ENCODE measurements at regions not wholly inside any gene's neighbourhood (a gene's known extent, or its start where the extent isn't known, plus 50 kb on each side); places are given as distances from the start of the nearest gene placed in this dataset.

DNA sequence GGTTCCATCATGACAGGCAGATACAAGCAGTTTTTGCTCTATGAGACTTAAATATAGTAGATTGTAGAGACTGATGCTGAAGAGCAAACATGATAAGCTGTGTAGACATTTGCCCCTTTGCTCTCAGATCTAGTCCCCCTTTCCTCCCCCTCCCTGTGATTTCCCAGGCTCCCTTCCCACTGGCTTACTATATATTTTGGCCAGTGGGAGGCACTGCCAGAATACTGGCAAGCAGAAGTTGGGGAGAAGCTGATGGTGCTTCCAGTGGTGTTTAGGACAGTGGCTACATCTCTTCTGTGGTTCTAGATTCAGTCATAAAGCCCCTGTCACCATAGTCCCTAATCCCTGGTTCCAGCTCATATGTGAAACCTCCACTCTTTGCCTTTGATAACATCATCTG, 156.1 kb upstream of the STEAP4 start:
- H3K9ac ChIP-seq (ENCODE audit: low read length): no peak overlapping the region
- ChIA-PET CTCF (no interaction called here), POLR2A (ENCODE audit: unreplicated experiment) (no interaction called here)
- no peaks in the 10 kb centered on the region for H3F3A ChIP-seq (ENCODE audit: low read length, unreplicated experiment)
- no TSS peak for BruUV-seq (replicated peaks)
- no peaks in the 10 kb centered on the region for H4K20me1 ChIP-seq (ENCODE audit: low read length)
- H3K9me2 ChIP-seq (replicated peaks; ENCODE audit: low read length): no peaks in the 10 kb centered on the region
- no peaks in the 10 kb centered on the region for H3K9me3 ChIP-seq (ENCODE audit: low read length)
- no peak overlapping the region for H3K27ac ChIP-seq (ENCODE audit: low read length)
- H3K79me2 ChIP-seq (ENCODE audit: low read length): no peaks in the 10 kb centered on the region
- ATAC-seq: no peak
- H3K4me2 ChIP-seq (ENCODE audit: low read length): no peak overlapping the region
- no peaks in the 10 kb centered on the region for H3K27me3 ChIP-seq (ENCODE audit: low read length)
- no peak for DNase-seq
- no peaks in the 10 kb centered on the region for H3K4me1 ChIP-seq (ENCODE audit: insufficient read depth, low read length)
- intact Hi-C loops (cut with micrococcal nuclease): no loop called here
- no peak overlapping the region for H3K4me3 ChIP-seq (ENCODE audit: low read length)
- H2AFZ ChIP-seq (ENCODE audit: low read length): no peak overlapping the region
- H3K36me3 ChIP-seq (ENCODE audit: low read depth, low read length): no peaks in the 10 kb centered on the region
- no peak for TF ChIP-seq EZH2 (IDR thresholded peaks at IDR 0.05; ENCODE audit: low read length, unreplicated experiment)
- no peak for TF ChIP-seq EZH2phosphoT487 (IDR thresholded peaks at IDR 0.05; ENCODE audit: borderline replicate concordance, low read length)
- TF ChIP-seq, protein P1, sequence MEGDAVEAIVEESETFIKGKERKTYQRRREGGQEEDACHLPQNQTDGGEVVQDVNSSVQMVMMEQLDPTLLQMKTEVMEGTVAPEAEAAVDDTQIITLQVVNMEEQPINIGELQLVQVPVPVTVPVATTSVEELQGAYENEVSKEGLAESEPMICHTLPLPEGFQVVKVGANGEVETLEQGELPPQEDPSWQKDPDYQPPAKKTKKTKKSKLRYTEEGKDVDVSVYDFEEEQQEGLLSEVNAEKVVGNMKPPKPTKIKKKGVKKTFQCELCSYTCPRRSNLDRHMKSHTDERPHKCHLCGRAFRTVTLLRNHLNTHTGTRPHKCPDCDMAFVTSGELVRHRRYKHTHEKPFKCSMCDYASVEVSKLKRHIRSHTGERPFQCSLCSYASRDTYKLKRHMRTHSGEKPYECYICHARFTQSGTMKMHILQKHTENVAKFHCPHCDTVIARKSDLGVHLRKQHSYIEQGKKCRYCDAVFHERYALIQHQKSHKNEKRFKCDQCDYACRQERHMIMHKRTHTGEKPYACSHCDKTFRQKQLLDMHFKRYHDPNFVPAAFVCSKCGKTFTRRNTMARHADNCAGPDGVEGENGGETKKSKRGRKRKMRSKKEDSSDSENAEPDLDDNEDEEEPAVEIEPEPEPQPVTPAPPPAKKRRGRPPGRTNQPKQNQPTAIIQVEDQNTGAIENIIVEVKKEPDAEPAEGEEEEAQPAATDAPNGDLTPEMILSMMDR (conservative IDR thresholded peaks at IDR 0.05; ENCODE audit: low read depth, low read length): no peak

DNA sequence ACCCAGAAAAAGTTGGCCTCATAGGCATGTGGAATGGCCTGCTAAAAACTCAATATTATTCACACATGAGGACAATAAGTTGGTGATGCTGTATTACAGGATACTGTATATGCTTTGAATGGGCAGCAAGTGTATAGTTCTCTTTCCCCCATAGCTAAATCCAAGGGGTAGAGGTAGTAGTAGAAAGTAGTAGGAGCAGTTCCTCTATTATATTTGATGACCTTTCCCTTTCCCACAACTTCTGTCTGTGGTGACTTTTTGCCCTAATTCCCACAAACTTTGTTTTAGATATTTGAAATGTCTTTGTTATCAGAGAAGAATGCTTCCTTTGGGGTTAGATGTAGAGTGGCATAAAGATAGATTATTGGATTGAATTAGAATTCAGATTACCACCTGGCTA, 154.0 kb upstream of the STEAP4 start:
- Histone ChIP-seq H3K36me3 (ENCODE audit: low read depth, low read length) (no peaks in the 10 kb centered on the region), H3K9ac (ENCODE audit: low read length) (no peak overlapping the region), H3K9me2 (replicated peaks; ENCODE audit: low read length) (no peaks in the 10 kb centered on the region), H3K79me2 (ENCODE audit: low read length) (no peaks in the 10 kb centered on the region), H3K27ac (ENCODE audit: low read length) (no peak overlapping the region), H3K4me2 (ENCODE audit: low read length) (no peak overlapping the region), H3K27me3 (ENCODE audit: low read length) (no peaks in the 10 kb centered on the region), H3K4me1 (ENCODE audit: insufficient read depth, low read length) (peaks cover 4% of the 10 kb centered on the region), H2AFZ (ENCODE audit: low read length) (no peak overlapping the region), H3F3A (ENCODE audit: low read length, unreplicated experiment) (no peaks in the 10 kb centered on the region), H3K4me3 (ENCODE audit: low read length) (no peak overlapping the region), H4K20me1 (ENCODE audit: low read length) (no peaks in the 10 kb centered on the region), H3K9me3 (ENCODE audit: low read length) (no peaks in the 10 kb centered on the region)
- DNase-seq (no peak), ATAC-seq (no peak)
- ChIA-PET CTCF (no interaction called here), POLR2A (ENCODE audit: unreplicated experiment) (no interaction called here)
- no peak for TF ChIP-seq EZH2 (IDR thresholded peaks at IDR 0.05; ENCODE audit: low read length, unreplicated experiment)
- TF ChIP-seq, protein P1 (conservative IDR thresholded peaks at IDR 0.05; ENCODE audit: low read depth, low read length): no peak
- TF ChIP-seq EZH2phosphoT487 (IDR thresholded peaks at IDR 0.05; ENCODE audit: borderline replicate concordance, low read length): no peak
- intact Hi-C loops (cut with micrococcal nuclease): no loop called here
- BruUV-seq (replicated peaks): no TSS peak

DNA sequence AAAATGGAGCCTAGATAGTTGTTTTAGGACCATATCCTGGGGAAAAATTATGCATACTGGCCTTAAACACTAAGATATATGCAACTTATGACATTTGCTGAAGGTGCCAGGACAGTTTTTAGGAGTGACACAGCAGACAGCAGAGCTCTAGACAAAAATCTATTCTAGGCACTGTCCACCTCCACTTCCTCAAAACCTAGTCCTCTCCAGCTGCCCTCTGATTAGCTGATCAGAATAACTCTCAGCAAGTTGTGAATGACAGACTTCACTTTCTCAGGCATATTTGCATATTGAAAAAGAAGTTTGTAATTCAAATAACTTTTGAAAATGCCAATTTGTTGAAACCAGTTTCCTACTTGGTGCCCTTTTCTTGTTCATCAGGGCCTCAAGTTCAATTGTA, 152.3 kb upstream of the STEAP4 start:
- TF ChIP-seq, protein P1 (conservative IDR thresholded peaks at IDR 0.05; ENCODE audit: low read depth, low read length): no peak
- TF ChIP-seq EZH2phosphoT487 (IDR thresholded peaks at IDR 0.05; ENCODE audit: borderline replicate concordance, low read length) (no peak), EZH2 (IDR thresholded peaks at IDR 0.05; ENCODE audit: low read length, unreplicated experiment) (no peak)
- Histone ChIP-seq H3K27ac (ENCODE audit: low read length) (no peak overlapping the region), H3K9ac (ENCODE audit: low read length) (no peak overlapping the region), H3F3A (ENCODE audit: low read length, unreplicated experiment) (no peaks in the 10 kb centered on the region), H3K9me3 (ENCODE audit: low read length) (no peaks in the 10 kb centered on the region), H4K20me1 (ENCODE audit: low read length) (no peaks in the 10 kb centered on the region), H3K4me3 (ENCODE audit: low read length) (no peak overlapping the region), H3K4me2 (ENCODE audit: low read length) (no peak overlapping the region), H3K79me2 (ENCODE audit: low read length) (no peaks in the 10 kb centered on the region), H3K9me2 (replicated peaks; ENCODE audit: low read length) (no peaks in the 10 kb centered on the region), H3K36me3 (ENCODE audit: low read depth, low read length) (no peaks in the 10 kb centered on the region), H2AFZ (ENCODE audit: low read length) (no peak overlapping the region), H3K27me3 (ENCODE audit: low read length) (no peaks in the 10 kb centered on the region), H3K4me1 (ENCODE audit: insufficient read depth, low read length) (peaks cover 6% of the 10 kb centered on the region)
- ChIA-PET CTCF (no interaction called here), POLR2A (ENCODE audit: unreplicated experiment) (no interaction called here)
- intact Hi-C loops (cut with micrococcal nuclease): no loop called here
- no TSS peak for BruUV-seq (replicated peaks)
- no peak for ATAC-seq
- no peak for DNase-seq
